ENCODE measurements at regions not wholly inside any gene's neighbourhood (a gene's known extent, or its start where the extent isn't known, plus 50 kb on each side); places are given as distances from the start of the nearest gene placed in this dataset.

- DNase-seq, result no peak
Measured at GRCh38 chr7:22561895-22562593, 62.1 kb upstream of the STEAP1B start.

- peak; percentile 18 for DNase-seq
Measured at GRCh38 chr7:22561321-22561811, 61.4 kb upstream of the STEAP1B start.

GRCh38 chr7:22559829-22560489, 60.0 kb upstream of the STEAP1B start:
- peak; percentile 70 for DNase-seq

- no peak for DNase-seq
Measured at GRCh38 chr7:22557167-22557566, 57.2 kb upstream of the STEAP1B start.

- no peak for DNase-seq
Measured at GRCh38 chr7:22555476-22555875, 55.5 kb upstream of the STEAP1B start.

- DNase-seq, result no peak
Measured at GRCh38 chr7:22554184-22554583, 54.2 kb upstream of the STEAP1B start.

GRCh38 chr7:22551768-22552513, 52.0 kb upstream of the STEAP1B start:
- no peak for DNase-seq

- DNase-seq, result no peak
Measured at GRCh38 chr7:22550514-22551030, 50.6 kb upstream of the STEAP1B start.

- peak; percentile 69 for DNase-seq
Measured at GRCh38 chr7:22549667-22550513, 49.9 kb upstream of the STEAP1B start.

Data from NCI-H2227 treated with DMSO at 0.1 percent for 48 hours (cell line).